Glomerular visceral epithelial cell (primary cell): ENCODE measurements at regions not wholly inside any gene's neighbourhood (a gene's known extent, or its start where the extent isn't known, plus 50 kb on each side); places are given as distances from the start of the nearest gene placed in this dataset.

ENCODE experiments used
- DNase-seq: peaks from one replicate; pipeline ENCODE4 v3.0.0-alpha.2; 2016; ENCODE audit errors: extremely low spot score

DNA sequence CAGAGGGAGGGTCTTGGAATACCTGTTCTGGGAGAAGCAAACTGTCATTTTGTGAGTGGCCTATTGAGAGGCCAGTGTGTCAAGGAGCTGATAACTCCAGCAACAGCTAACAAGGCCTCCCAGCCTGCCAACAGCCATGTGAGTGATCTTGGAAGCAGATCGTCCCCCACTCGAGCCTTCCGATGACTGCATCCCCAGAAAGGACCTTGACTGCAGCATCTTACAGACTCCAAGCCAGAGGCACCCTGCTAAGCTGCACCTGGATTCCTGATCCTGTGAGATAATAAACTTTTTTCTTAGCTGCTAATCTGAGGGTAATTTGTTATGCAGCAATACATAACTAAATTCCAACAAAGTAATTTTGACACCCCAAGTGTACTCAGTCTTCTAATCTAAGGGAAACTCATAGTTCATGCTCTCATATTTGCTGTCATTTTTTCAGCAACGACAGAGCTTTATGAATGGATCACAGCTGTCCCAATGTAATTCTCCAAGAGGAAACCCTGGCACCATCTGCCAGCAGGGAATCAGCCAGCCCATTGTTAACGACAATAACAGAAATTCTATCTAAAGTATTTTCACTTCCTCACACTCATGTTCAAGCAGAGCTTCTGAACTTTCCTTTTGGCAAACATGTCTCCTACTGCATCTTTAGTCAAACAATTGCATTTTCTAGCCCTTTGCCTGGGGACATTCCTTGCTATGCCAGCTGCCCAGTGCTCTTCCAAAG, 470.2 kb upstream of the BTBD3 start:
- DNase-seq: no peak

DNA sequence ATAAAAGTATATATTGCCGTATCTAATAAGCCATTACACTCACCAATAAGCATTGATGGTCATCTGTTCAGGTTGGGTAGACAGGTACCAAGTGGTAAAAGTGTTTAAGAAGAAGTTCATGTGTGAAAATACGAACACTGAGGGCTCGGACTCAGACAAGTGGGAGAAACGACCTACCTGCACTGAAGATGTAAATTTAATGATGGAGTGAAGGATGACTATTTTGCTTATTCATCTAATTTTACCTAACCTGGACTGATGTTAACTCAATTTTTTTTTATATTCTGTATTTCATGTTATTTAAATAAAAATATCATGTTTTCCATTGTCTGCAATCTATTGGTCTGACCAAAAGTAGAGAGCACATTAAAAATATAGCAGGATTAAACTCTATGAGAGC, 469.1 kb upstream of the BTBD3 start:
- no peak for DNase-seq

DNA sequence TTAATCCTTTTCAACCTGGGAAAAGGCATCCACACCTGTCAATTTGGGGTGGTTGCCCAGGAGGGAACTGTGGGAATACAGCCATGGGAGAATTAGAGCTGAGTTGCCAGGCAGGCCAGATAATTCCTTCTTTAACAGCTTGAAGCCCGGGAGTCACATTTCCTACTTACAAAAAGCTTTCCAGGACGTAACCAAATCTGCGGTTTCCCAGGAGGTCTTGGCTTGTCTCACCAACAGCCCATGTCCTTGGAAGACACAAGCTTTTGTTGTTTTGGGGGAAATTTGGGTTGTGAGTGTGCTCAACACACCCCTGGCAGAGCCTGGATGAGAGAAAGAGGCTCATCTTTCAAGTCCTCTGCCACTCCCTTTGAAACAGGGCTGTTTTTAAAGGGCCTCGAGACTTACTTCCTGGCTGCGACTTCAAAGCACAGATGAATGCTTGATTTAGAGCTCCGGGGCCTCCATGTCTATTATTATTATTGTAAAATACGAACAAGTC, 465.9 kb upstream of the BTBD3 start:
- DNase-seq: no peak

DNA sequence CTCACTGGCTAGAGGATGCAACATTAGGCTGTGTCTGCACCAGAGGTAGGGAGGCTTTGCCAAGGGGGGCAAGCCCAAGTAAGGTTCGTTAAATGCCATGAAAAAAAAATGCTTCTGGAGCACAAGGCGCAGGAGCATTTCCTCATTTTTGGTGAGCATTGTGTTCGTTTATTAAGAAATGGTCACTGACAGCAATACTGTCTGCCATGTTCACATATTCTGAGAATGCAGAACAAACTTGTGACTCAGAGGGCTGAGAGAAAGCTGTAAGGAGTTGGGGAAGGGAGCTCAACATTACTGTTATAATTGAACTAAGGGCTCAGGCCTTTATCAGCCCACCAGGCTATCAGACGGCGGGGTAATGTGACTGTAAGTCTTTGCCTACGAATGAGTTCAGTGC, 465.4 kb upstream of the BTBD3 start:
- no peak for DNase-seq

DNA sequence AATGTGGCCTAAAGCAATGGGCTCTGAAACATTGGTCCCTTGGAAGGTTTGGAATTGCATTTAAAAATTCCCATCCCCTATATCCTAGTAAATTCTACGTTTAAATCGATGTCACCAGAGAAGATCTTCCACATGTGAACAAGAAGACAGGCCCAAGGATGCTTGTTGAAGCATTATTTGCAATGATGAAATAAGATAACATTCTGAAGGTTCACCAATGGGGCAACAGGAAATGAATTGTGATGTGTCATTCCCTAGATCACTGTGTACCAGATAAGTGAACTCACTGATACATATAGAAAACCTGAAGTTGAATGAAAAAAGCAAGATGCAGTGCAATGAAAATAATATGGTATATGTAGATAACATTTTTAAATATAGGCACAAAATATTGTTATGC, 464.3 kb upstream of the BTBD3 start:
- DNase-seq: peak; percentile 46

DNA sequence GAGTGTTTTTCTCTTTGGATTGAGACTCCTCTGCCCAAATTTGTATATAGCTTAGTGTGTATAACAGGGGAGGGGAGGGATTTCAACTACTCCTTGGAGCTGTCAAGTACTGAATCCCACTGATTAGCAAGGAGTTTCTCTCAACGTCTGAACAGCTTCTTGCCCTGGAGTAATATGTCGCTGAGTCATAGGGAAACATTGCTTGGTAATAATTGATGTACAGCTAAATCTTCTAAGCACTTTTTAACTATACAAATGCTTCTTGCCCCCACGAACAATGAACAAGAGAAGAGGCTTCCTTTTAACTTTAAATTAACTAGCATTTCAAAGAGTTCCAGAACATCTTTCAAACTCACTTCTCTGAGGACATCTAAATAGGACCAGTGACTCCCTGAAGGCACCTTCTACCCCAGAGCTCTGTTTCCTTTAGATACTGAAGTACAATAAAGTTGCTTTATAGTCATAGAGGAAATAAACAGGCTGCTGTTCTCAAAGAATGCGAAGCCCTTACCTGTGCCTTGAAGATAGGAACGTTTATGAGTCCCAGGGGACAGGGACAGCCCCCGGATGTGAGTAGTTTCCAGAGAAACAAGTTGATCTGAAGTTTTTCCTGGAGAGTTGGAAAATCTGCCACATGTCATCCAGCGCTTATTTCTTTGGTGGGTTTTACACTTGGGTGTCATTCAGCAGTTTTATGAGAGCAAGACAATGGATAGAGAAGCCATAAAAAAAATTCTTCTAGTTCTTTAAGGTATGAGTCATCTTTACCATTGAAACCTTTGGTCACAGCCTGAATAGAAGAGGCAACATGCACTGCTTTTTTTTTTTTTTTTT, 462.5 kb upstream of the BTBD3 start:
- DNase-seq: peak; percentile 86

DNA sequence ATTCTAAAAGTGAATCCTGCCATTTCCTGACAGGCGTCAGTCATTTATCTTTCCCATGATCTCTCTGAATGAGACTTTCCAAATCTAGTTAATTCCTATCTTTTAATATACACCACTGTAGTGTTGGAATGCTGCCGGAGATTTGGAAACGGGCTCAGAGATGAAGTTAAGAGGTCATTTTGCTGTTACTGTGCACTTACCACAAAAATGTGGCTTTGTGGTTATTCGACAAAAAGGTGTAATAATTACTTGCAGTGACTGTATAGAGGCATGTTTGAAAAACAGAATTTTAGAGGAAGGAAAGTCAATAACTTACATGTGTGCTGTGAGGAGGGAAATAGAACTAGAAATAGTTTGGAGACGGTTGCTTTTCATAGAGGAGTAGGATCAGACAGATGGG, 460.2 kb upstream of the BTBD3 start:
- DNase-seq: peak; percentile 85

DNA sequence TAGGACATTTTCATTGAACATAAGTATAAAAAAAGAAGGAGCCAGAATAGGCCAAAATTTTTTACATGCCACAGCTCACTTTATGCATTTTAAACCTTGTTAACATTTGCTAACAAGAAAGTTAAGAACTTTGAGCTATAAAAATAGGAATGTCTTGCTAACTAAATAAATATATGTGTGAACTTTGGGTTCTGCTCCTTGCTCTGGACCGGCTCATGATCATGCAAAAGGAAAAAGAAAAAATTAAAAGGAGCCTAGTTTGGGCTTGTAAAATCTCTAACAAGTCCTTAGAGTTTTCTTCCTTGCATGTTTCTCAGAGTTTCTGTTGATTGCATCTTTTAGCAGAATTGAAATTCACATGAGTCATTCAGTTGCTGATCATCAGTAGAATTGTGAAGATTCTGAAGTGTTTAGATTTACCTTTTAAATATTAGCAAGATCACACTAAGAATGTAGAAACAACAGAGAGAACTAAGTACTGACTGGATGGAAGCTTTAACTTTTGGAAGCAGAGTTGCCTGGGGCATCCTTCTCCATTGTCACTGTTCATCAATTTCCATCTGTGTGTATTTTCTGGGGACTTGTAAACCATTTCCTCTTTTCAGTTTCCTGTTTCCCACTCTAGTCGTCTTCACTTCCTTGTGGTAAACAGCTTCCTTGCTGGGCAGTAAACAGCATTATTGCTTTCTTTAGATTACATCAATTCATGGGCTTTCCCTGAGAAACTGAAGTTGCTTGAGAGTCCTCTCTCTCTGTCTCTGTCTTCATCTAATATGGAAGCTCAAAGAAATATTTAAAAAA, 458.4 kb upstream of the BTBD3 start:
- no peak for DNase-seq

DNA sequence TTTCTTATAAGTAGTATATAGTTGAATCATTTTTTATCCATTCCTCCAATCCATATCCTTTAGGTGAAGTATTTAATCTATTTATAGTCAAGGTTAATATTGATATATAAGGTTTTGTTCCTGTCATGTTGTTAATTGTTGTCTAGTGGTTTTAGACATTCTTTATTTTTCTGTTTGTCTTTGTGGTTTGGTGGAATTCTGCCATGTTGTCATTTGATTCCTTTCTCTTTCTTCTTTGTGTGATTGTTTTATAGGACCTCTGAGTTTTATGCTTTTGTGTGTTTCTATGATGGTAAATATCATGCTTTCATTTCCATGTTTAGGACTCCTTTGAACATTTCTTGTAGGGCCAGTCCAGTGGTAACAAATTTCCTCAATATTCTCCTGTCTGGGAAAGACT, 450.3 kb upstream of the BTBD3 start:
- no peak for DNase-seq

DNA sequence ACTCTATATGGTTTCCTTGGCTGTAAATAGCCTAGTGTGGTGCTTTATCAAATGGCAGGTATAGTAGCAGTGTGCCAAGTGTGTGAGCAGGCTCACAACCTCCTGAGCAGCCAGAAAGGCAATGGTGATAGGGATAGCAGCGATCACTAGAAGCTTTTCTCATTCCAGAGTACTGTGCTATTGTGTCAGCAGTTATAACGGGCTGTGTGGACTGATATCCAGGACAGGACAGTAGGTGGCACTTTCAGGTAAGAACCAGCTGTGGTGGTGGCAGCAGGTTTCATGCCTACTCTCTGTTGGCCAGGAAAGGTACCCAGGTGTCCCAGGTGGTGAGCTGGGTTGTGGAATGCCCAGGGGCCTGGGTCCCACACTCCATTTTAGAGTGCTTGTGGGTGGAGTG, 448.8 kb upstream of the BTBD3 start:
- no peak for DNase-seq

DNA sequence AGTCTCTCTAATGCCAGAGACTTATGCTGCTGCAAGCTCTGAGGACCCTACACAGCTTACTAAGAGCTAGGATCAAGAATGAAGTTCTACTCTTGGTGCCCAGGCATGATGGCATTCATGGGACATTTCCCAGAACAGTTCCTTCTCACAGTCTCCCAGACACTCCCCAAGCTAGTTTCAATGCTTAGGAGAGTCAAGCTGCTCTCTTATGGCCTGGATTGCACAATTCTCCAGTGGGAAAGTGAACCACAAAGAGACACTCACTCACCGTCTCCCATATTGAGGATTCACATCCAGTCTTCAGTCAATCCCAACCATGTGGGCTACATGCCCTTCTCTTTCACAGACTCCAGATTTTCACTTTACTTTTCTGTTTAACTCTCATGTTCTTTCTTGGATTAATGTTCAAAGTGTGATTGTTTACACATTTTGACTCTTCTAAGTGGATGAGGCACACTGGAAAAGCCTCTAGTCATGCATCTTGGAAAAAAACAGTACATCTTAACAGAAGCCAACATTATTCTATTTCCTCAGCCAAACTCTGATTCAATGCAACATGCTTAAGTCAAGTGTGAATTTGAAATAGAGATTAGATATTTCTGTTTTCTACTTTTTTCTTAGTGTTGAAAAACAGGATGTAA, 447.8 kb upstream of the BTBD3 start:
- DNase-seq: no peak

DNA sequence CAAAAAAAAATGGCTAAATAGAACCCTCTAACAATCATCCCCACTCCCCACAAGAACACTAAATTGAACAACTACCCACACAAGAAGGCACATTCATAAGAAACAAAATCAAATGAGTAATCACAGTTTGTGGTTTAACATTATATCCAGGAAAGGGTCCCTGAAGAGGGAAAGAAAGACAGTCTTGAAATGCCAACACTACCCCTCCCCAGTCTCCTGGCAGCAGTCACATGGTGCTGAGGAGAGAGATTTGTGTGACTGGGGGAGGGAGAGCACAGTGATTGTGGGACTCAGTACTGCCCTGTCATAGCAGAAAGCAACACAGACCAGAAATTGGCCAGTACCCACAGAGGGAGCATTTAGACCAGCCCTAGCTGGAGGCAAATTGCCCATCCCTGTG, 443.7 kb upstream of the BTBD3 start:
- no peak for DNase-seq

DNA sequence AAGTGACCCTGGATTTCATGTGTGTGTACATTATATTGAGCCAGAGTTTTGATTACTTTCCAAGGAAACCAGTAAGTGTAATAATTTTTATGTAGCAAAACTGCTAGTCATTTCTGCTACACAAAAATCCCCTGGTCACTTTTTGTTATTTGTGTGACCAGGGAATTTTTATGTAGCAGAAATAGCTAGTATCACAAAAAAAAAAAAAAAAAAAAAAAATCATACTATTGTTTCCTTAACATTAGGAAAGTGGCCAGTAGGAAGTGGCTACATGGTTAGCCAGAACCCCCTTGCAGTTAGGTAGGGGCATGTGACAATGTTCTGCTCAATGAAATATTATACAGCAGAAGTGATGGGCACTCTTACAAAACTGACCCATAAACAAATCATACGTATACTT, 434.0 kb upstream of the BTBD3 start:
- DNase-seq: no peak

DNA sequence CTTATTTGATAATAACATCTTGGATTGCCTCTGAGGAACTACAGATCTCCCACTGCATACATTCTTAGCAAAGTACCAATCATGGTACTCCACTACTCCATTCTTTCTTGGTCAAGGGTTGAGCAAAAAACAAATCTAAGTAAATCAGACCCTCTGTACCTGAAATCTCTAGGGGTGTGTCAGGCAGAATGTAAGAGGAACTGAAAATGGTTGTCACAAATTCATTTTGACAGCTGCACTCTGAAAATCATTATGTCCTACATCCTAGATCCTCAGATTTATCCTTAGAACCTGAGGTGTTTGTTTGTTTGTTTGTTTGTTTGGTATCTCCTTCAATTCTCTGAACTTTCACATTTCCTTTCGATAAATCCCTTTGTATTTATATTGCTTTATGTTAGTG, 433.2 kb upstream of the BTBD3 start:
- DNase-seq: no peak

DNA sequence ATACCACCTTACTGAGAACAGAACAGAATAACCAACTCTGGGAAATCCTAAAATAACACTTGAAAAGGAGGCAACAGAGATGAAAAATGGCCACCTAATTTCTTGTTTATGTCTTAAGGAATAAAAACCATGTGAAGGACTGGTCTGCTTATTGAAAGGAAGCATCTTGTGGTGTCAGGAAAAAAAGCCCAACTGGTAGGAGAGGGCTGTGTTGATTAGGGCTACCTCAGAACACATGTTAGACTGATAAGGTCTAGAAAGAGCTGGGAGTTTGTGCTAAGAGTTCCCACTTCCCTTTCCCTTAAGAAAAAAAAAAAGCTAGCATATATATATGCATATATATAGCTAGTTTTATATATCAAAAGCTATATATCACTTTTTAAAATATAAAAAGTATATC, 425.3 kb upstream of the BTBD3 start:
- no peak for DNase-seq

DNA sequence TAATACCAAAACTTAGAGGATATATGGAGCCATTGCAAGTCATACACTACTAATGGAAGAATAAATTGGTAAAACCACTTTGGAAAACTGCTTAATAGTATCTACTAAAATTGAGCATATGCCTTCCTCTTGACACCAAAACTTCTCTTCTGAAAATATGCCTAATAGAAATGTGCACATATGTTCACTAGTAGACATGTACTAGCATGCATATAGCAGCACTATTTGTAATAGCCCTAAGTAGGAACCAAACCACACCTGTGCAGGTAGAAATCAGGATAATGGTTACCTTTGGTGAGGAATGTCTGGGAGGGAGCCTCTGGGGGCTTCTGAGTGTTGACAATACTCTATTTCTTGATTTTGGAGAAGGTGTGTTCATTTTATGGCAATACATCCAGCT, 424.8 kb upstream of the BTBD3 start:
- no peak for DNase-seq

DNA sequence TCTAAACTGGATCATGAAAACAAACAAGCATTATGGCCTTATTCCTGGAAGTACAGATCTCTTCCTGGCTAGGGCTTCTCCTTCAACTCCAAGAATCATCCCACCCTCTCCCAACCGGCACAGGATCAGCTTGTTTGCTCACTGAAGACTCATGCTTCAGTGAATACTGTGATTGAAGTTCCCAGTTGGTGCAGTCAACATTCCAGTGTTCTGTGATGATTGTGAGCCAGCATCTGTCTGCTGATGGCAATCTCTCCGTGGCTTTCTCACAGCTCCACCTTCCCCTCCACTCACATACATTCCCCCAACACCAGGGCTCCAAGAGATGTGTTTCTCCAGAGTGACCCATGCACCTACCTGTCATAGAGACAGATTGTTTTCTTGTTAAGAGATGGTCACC, 421.3 kb upstream of the BTBD3 start:
- DNase-seq: peak; percentile 56

DNA sequence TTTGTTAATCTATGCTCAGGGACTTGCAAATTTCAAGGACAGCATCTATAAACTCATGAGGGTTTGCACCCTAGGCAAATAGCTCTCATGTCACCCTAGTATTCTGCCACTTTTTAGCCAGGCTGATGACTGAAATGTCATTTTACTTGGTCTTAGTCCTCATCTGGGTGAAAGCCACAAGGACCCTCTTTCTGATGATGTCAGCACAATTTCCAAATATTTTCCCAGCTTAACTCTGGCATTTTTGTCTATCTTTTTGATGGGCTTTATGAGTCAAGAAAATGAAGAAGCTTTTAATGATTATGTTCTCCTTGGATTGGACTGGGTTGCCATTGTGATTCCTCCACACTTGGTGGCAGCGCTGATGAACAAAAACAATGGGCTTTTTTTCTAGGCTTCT, 420.1 kb upstream of the BTBD3 start:
- no peak for DNase-seq

DNA sequence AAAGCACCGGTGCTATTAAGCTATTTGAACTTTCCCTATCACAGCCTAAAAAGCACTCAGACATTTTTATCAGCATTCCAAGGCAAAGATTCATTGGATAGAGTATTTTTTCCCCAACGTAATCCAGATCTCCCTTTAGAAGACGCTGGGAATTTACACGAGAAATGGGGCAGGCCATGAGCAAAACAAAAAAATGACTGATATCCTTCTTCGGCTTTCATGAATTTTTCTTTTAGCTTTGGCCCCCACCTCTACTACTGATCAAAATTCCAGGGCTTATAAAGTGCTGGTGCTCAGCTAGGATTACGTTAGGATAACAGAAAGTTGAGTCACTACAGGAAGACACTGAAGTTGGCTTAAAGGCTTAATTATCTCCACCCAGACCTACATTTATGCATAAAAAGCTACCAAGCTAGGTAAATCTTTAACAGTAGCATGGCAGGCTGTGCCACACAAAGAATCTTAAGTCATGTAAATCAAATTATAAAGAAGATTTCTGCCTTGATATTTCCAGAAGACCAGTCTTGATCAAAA, 418.5 kb upstream of the BTBD3 start:
- DNase-seq: peak; percentile 54

DNA sequence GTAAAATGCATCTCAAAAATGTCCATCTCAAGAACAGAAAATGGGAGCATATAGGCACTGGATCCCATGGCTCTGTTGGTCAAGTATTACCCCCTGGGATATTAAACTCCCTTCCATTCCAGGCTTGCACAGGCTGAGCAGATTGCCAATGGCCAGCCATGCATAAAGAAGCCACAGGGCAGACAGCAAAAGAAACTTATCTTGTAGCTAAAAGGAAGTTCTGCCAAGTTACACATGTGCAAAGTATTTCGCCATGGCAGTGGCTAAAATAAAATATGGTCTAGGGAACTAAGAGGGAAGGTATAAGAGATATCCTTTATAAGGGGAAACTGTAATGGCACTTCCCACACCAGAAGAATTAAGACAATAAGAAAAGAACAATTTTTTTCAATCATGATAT, 415.6 kb upstream of the BTBD3 start:
- DNase-seq: peak; percentile 80

DNA sequence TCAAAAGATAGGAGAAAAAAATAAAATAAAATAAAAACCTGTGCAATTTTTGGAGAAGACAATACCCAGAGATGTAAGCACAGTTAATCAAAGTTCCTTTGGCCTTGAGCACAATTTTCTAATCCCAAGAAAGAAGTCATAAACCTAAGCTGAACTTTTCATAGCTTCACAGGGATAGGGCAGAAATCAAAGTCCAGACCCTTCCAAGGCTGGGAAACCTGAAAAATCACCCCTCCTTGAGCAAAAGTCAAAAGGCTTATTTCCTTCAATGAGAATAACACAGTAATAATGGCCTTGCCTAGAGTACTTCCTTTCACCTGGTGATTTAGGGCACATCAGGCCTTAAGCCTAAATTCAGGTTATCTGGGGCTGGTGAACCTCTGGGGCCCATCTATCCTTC, 415.0 kb upstream of the BTBD3 start:
- DNase-seq: no peak

DNA sequence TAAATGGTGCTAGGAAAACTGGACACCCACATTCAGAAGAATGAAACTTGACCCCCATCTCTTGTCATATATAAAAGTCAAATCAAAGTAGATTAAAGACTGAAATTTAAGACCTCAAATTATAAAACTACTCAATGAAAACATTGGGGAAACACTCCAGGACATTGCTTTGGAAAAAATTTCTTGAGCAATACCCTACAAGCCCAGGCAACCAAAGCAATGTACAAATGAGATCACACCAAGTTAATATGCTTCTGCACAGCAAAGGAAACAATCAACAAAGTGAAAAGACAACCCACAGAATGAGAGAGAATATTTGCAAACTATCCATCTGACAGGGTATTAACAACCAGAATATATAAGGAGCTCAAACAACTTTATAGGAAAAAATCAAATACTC, 407.9 kb upstream of the BTBD3 start:
- DNase-seq: no peak
